Stomach smooth muscle (tissue), 2 donors: ENCODE measurements at regions not wholly inside any gene's neighbourhood (a gene's known extent, or its start where the extent isn't known, plus 50 kb on each side); places are given as distances from the start of the nearest gene placed in this dataset.
"Not testable (repeated sequence)": the region's sequence is repeated elsewhere in the genome, so short reads cannot be mapped to it uniquely, and the experiment has no call there.

ENCODE experiments used
- H3K27ac ChIP-seq: one replicate; pipeline ENCODE4 v1.7.0; 2013; ENCODE audit warnings: mild to moderate bottlenecking, low read length, inconsistent platforms
- H3K27me3 ChIP-seq, 2 donors: one replicate each; pipeline ENCODE4 v1.7.0; 2013; ENCODE audit warnings: low read length in 2 of 2; ENCODE audit not compliant: insufficient read depth in 2 of 2, control insufficient read depth in 1 of 2
- H3K36me3 ChIP-seq, 2 donors: one replicate each; pipeline ENCODE4 v1.7.0; 2013; ENCODE audit warnings: low read length in 2 of 2; ENCODE audit not compliant: control insufficient read depth in 2 of 2, insufficient read depth in 2 of 2
- H3K4me1 ChIP-seq: one replicate; pipeline ENCODE4 v1.7.0; 2013; ENCODE audit warnings: low read length; ENCODE audit not compliant: control insufficient read depth, insufficient read depth
- H3K4me3 ChIP-seq, 2 donors: one replicate each; pipeline ENCODE4 v1.7.0; 2013; ENCODE audit warnings: low read length in 2 of 2
- H3K9ac ChIP-seq, 2 donors: one replicate each; pipeline ENCODE4 v1.7.0; 2013; ENCODE audit warnings: low read length in 2 of 2, mild to moderate bottlenecking in 1 of 2
- H3K9me3 ChIP-seq, 2 donors: one replicate each; pipeline ENCODE4 v1.7.0; 2013; ENCODE audit warnings: low read length in 2 of 2; ENCODE audit not compliant: control insufficient read depth in 2 of 2
- donor health status: healthy.
- donor health status: Pancreatic carcinoma.

DNA sequence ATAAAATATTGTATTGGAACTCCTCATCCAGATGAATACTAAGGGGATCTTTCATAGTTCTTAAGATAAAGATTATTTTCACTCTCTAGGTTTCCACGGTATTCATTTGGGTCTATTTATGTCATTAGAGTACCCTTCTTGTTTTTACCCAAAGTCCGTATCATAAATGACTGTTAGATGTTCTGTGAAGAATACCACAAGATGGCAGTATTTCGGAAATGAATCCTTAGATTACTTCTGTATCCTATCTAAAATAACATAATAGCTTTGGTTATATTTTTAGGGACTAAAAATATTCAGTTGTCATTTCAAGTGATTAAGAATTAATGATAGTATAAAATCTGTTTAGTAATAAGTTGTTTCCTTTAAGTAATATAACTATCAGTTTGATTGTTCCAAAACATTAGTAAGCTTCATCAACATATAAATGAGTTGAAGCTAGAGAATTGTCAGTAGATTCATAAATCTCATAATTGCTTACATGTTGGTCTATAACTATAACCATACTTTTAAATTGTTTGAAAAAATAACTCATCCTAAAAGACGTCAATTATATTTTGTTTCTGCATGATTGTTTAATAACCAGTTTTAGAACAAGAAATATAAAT is 337.5 kb upstream of the KCND2 start:
- H3K27ac ChIP-seq, result no peak overlapping the region
- H3K36me3 ChIP-seq, result no peaks in the 10 kb centered on the region
- no peaks in the 10 kb centered on the region for H3K9me3 ChIP-seq
- no peak overlapping the region for H3K9ac ChIP-seq
- H3K4me1 ChIP-seq, result no peaks in the 10 kb centered on the region
- no peaks in the 10 kb centered on the region for H3K27me3 ChIP-seq
- no peak overlapping the region for H3K4me3 ChIP-seq

DNA sequence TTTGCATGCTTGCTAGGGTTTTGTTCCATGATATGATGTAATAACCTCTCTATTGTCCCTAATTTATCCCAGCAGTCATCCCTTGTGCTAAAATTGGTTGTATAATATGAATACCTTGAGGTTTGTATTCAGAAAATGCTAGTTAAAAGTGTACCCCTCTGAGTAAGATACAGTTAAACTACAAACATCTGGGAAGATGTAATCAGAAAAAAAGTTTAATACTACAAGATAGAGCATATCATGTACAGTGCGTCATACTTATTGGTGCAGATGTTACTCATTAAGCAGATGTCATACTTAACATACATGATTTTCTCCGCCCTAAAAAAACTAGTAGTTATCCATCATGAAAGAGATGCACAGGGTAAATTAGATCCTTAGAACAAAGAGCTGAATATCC is 336.1 kb upstream of the KCND2 start:
- Histone ChIP-seq H3K27ac (no peak overlapping the region), H3K4me3 (no peak overlapping the region), H3K9ac (no peak overlapping the region), H3K27me3 (no peaks in the 10 kb centered on the region), H3K36me3 (no peaks in the 10 kb centered on the region), H3K9me3 (no peaks in the 10 kb centered on the region), H3K4me1 (no peaks in the 10 kb centered on the region)

DNA sequence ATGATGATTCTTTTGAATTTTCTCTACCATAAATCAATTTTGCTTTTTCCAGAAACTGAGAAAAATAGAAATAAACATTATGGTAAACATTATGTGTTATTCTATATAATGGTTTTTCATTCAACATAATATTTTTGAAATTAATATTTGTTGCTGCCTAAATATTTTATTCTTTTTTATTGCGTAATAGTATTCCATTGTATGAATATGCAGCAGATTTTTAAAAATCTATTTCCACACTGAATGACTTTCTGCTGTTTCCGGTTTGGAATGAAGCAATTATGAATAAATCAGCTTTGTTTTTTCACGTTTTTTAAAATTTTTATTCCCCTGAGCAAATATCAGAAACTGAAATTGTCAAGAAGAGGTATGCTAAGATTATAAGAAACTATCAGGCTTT is 335.2 kb upstream of the KCND2 start:
- H3K36me3 ChIP-seq, result no peaks in the 10 kb centered on the region
- no peak overlapping the region for H3K9ac ChIP-seq
- H3K4me3 ChIP-seq, result no peak overlapping the region

DNA sequence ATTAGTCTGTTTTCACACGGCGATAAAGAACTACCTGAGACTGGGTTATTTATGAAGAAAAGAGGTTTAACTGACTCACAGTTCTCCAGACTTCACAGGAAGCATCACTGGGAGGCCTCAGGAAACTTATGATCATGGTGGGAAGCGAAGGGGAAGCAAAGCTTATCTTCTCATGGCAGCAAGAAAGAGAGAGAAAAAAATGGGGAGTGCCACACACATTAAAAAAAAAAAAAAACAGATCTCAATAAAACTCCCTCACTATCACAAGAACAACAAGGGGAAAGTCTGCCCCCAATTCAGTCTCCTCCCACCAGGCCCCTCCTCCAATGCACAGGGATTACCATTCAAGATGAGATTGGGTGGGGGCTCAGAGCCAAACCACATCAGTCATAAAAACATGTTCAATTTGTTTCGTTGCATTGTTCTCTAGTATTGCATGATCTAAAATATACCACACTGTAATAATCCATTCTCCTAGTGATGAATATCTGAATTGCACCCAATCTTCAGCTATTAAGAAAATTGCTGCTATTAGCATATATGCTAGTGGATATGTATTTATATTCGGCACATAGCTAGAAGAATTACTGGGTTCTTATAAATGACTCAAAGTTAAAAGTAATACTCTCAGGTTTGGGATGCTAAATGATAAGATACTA is 328.9 kb upstream of the KCND2 start:
- Histone ChIP-seq H3K27me3 (no peaks in the 10 kb centered on the region), H3K9ac (no peak overlapping the region), H3K36me3 (no peaks in the 10 kb centered on the region), H3K4me1 (no peaks in the 10 kb centered on the region), H3K9me3 (no peaks in the 10 kb centered on the region), H3K27ac (no peak overlapping the region), H3K4me3 (no peak overlapping the region)

More for the DNA sequence above, 335.2 kb upstream of the KCND2 start:
- Histone ChIP-seq H3K27me3 (no peaks in the 10 kb centered on the region), H3K4me1 (no peaks in the 10 kb centered on the region), H3K9me3 (no peaks in the 10 kb centered on the region), H3K27ac (no peak overlapping the region)

DNA sequence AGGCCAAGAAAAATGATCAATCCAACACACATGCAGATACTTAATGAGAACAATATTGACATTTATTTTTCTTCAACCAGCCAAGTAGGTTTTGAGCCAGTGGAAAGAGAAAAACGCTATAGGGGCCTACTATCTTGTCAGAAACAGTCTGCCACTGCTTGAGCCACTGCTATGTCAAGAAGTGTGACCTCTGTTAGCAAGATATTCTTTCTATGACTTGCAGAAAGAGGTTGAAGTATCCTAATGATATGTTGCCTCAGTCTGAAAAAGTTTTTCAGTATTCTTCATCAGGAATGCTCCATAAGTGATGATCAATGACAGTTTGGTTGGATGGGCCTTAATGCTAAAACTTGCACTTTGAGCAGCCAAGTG is 328.4 kb upstream of the KCND2 start:
- H3K4me3 ChIP-seq, result no peak overlapping the region
- H3K36me3 ChIP-seq, result no peaks in the 10 kb centered on the region
- H3K9ac ChIP-seq, result no peak overlapping the region
- H3K27me3 ChIP-seq, result no peaks in the 10 kb centered on the region
- H3K4me1 ChIP-seq, result no peaks in the 10 kb centered on the region
- no peaks in the 10 kb centered on the region for H3K9me3 ChIP-seq
- H3K27ac ChIP-seq, result no peak overlapping the region

GRCh38 chr7:119945822-119946221 is 327.2 kb upstream of the KCND2 start:
- Histone ChIP-seq H3K4me3 (no peak overlapping the region), H3K27me3 (no peaks in the 10 kb centered on the region), H3K36me3 (no peaks in the 10 kb centered on the region), H3K4me1 (no peaks in the 10 kb centered on the region), H3K9me3 (no peaks in the 10 kb centered on the region), H3K27ac (no peak overlapping the region), H3K9ac (no peak overlapping the region)

GRCh38 chr7:119949053-119949452 is 323.9 kb upstream of the KCND2 start:
- no peaks in the 10 kb centered on the region for H3K36me3 ChIP-seq
- H3K4me1 ChIP-seq, result no peaks in the 10 kb centered on the region
- H3K27me3 ChIP-seq, result no peaks in the 10 kb centered on the region
- no peak overlapping the region for H3K9ac ChIP-seq
- H3K27ac ChIP-seq, result no peak overlapping the region
- H3K4me3 ChIP-seq, result no peak overlapping the region
- no peaks in the 10 kb centered on the region for H3K9me3 ChIP-seq

- H3K27ac ChIP-seq, H3K9ac ChIP-seq, H3K4me3 ChIP-seq, H3K27me3 ChIP-seq, H3K4me1 ChIP-seq, H3K9me3 ChIP-seq, H3K36me3 ChIP-seq: not testable (repeated sequence)
Measured at GRCh38 chr7:119950390-119951041, 322.5 kb upstream of the KCND2 start.

DNA sequence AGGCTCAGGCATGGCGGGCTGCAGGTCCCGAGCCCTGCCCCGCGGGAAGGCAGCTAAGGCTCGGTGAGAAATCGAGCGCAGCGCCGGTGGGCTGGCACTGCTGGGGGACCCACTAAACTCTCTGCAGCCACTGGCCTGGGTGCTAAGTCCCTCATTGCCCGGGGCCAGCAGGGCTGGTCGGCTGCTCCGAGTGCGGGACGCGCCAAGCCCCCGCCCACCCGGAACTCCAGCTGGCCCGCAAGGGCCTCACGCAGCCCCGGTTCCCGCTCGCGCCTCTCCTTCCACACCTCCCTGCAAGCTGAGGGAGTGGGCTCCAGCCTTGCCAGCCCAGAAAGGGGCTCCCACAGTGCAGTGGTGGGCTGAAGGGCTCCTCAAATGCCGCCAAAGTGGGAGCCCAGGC is 321.4 kb upstream of the KCND2 start:
- H3K4me1 ChIP-seq, H3K9ac ChIP-seq, H3K4me3 ChIP-seq, H3K27me3 ChIP-seq, H3K9me3 ChIP-seq, H3K36me3 ChIP-seq, H3K27ac ChIP-seq: not testable (repeated sequence)

DNA sequence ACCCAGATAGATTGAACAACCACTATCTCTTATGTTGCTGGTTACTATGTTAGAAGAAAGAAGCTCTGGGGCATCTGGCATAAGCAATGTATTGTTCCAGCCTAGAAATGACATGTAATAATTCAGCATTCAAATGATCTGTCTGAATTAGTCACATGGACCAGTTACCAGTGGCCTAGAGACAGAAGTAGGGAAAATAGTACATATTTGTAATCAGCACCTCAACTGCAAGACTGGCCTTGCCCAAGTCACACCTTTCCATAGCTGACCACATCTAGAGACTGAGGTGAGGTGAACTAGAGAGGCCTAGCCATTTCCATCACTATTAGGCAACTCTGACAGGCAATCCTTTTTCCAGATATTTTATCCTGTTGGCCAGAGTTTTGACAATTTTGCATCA is 315.6 kb upstream of the KCND2 start:
- H3K9me3 ChIP-seq, result no peaks in the 10 kb centered on the region
- H3K27ac ChIP-seq, result no peak overlapping the region
- H3K4me1 ChIP-seq, result no peaks in the 10 kb centered on the region

GRCh38 chr7:119959811-119960210 is 313.2 kb upstream of the KCND2 start:
- H3K27me3 ChIP-seq, result no peaks in the 10 kb centered on the region
- H3K4me3 ChIP-seq, result no peak overlapping the region
- H3K36me3 ChIP-seq, result no peaks in the 10 kb centered on the region
- H3K9ac ChIP-seq, result no peak overlapping the region
- no peak overlapping the region for H3K27ac ChIP-seq
- no peaks in the 10 kb centered on the region for H3K4me1 ChIP-seq
- H3K9me3 ChIP-seq, result no peaks in the 10 kb centered on the region

More for the DNA sequence above, 315.6 kb upstream of the KCND2 start:
- Histone ChIP-seq H3K27me3 (no peaks in the 10 kb centered on the region), H3K36me3 (no peaks in the 10 kb centered on the region), H3K9ac (no peak overlapping the region), H3K4me3 (no peak overlapping the region)
